H1 (cell line): ENCODE measurements at regions not wholly inside any gene's neighbourhood (a gene's known extent, or its start where the extent isn't known, plus 50 kb on each side); places are given as distances from the start of the nearest gene placed in this dataset.

Experiments
- CTCF ChIA-PET: fragments of 300-600 bp; sonication (Branson Sonifier 250); formaldehyde crosslinking; loops from one replicate; lab custom pipeline; 2021; ENCODE audit not compliant: partially characterized antibody; lab: Charles Lee
- POLR2A ChIA-PET: fragments of 300-600 bp; sonication (Branson Sonifier 250); formaldehyde crosslinking; loops from one replicate; lab custom pipeline; 2021; ENCODE audit warnings: inconsistent platforms; ENCODE audit not compliant: partially characterized antibody; lab: Charles Lee
- DNase-seq, 2 experiments: peaks; one replicate each; pipeline versions ENCODE4 v3.0.0 to v3.0.0-alpha.2; 2010 to 2022; ENCODE audit warnings: low spot score in 2 of 2, low read depth in 1 of 2, mixed read lengths in 1 of 2
- FAIRE-seq: peaks from 2 replicates; lab custom pipeline; 2011; peaks lifted over from hg19 to GRCh38; lab: Jason Lieb, UNC
- H2AFZ ChIP-seq: 2 replicates; pipeline ENCODE4 v1.8.1; 2012; ENCODE audit warnings: low read length, inconsistent platforms
- H2AK5ac ChIP-seq: 2 replicates; pipeline ENCODE4 v1.6.1; 2013; ENCODE audit warnings: low read depth, low read length
- H2BK120ac ChIP-seq: replicated peaks from 2 replicates; pipeline ENCODE3; 2013; ENCODE audit warnings: low read depth, low read length, inconsistent platforms
- H2BK12ac ChIP-seq: 2 replicates; pipeline ENCODE4 v1.6.1; 2013; ENCODE audit warnings: low read depth, low read length
- H2BK15ac ChIP-seq: 2 replicates; pipeline ENCODE4 v1.6.1; 2013; ENCODE audit warnings: low read length
- H2BK20ac ChIP-seq: 2 replicates; pipeline ENCODE4 v1.6.1; 2013; ENCODE audit warnings: low read length
- H2BK5ac ChIP-seq: 2 replicates; pipeline ENCODE4 v1.6.1; 2013; ENCODE audit warnings: low read depth, low read length
- H3K14ac ChIP-seq: 2 replicates; pipeline ENCODE4 v1.6.1; 2013; ENCODE audit warnings: inconsistent platforms; ENCODE audit not compliant: insufficient read length
- H3K18ac ChIP-seq: 2 replicates; pipeline ENCODE4 v1.6.1; 2013; ENCODE audit warnings: low read length; ENCODE audit errors: extremely low read depth
- H3K23ac ChIP-seq: 2 replicates; pipeline ENCODE4 v1.6.1; 2013; ENCODE audit warnings: inconsistent platforms; ENCODE audit not compliant: insufficient read length
- H3K23me2 ChIP-seq: 2 replicates; pipeline ENCODE4 v1.6.1; 2013; ENCODE audit warnings: low read depth, low read length
- H3K27ac ChIP-seq: 2 replicates; pipeline ENCODE4 v1.6.1; 2011; ENCODE audit warnings: low read depth, low read length, inconsistent platforms
- H3K27me3 ChIP-seq, 4 experiments: replicated peaks in 1 of 4; 1 replicate in 1 of 4; 2 replicates in 3 of 4; pipeline versions ENCODE4 v1.6.1 to v1.8.1; 2011 to 2013; ENCODE audit warnings: low read length in 3 of 4, mild to moderate bottlenecking in 3 of 4, inconsistent platforms in 2 of 4, mixed read lengths in 2 of 4, moderate library complexity in 1 of 4; ENCODE audit not compliant: control insufficient read depth in 3 of 4, insufficient read depth in 3 of 4; ENCODE audit errors: extremely low read depth in 1 of 4
- H3K36me3 ChIP-seq, 4 experiments: 2 replicates each; pipeline versions ENCODE4 v1.6.1 to v1.8.1; 2011 to 2013; ENCODE audit warnings: mild to moderate bottlenecking in 4 of 4, low read length in 3 of 4, moderate library complexity in 2 of 4, control low read depth in 1 of 4, inconsistent platforms in 1 of 4; ENCODE audit not compliant: insufficient read depth in 4 of 4, control insufficient read depth in 2 of 4
- H3K4ac ChIP-seq: replicated peaks from 2 replicates; pipeline ENCODE3; 2013; ENCODE audit warnings: low read length, low read depth, mixed read lengths, inconsistent platforms; ENCODE audit not compliant: insufficient read length
- H3K4me1 ChIP-seq, 4 experiments: replicated peaks in 1 of 4; 1 replicate in 1 of 4; 2 replicates in 3 of 4; pipeline versions ENCODE4 v1.6.1 to v1.8.1; 2011 to 2013; ENCODE audit warnings: low read length in 3 of 4, inconsistent platforms in 2 of 4, mixed read lengths in 1 of 4; ENCODE audit not compliant: insufficient read depth in 4 of 4, control insufficient read depth in 3 of 4
- H3K4me2 ChIP-seq, 2 experiments: 2 replicates each; pipeline versions ENCODE4 v1.6.1 to v1.8.1; 2011 to 2013; ENCODE audit warnings: low read depth in 2 of 2, low read length in 2 of 2, control low read depth in 1 of 2, inconsistent platforms in 1 of 2, mild to moderate bottlenecking in 1 of 2; ENCODE audit not compliant: insufficient read depth in 1 of 2
- H3K4me3 ChIP-seq, 4 experiments: fragments of 200-600, 300-600 bp in 1 of 4; sonication (generic), shearing (Covaris generic), sonication (Bioruptor Twin) in 1 of 4; 2 replicates each; pipeline versions ENCODE4 v1.5.1 to v1.8.1; 2011 to 2016; ENCODE audit warnings: low read length in 4 of 4, low read depth in 3 of 4, control low read depth in 2 of 4, inconsistent platforms in 2 of 4, mild to moderate bottlenecking in 2 of 4, mixed read lengths in 1 of 4, moderate library complexity in 1 of 4; ENCODE audit not compliant: insufficient read depth in 2 of 4; ENCODE audit errors: extremely low read depth in 1 of 4
- H3K56ac ChIP-seq: replicated peaks from 2 replicates; pipeline ENCODE3; 2013; ENCODE audit warnings: low read depth, mild to moderate bottlenecking, mixed read lengths, low read length, inconsistent platforms; ENCODE audit not compliant: insufficient read length
- H3K79me1 ChIP-seq: 2 replicates; pipeline ENCODE4 v1.6.1; 2013; ENCODE audit warnings: low read depth, low read length, control low read depth
- H3K79me2 ChIP-seq, 2 experiments: 2 replicates each; pipeline versions ENCODE4 v1.6.1 to v1.8.1; 2012 to 2013; ENCODE audit warnings: low read length in 2 of 2, mild to moderate bottlenecking in 2 of 2, inconsistent platforms in 1 of 2; ENCODE audit not compliant: insufficient read depth in 2 of 2, control insufficient read depth in 1 of 2
- H3K9ac ChIP-seq, 4 experiments: replicated peaks in 1 of 4; 1 replicate in 1 of 4; 2 replicates in 3 of 4; pipeline versions ENCODE4 v1.6.1 to v1.8.1; 2011 to 2013; ENCODE audit warnings: low read depth in 3 of 4, low read length in 3 of 4, control low read depth in 2 of 4, mild to moderate bottlenecking in 2 of 4, moderate library complexity in 2 of 4, inconsistent platforms in 1 of 4; ENCODE audit errors: extremely low read depth in 1 of 4
- H3K9me3 ChIP-seq, 2 experiments: 2 replicates each; pipeline versions ENCODE4 v1.6.1 to v1.8.1; 2012 to 2013; ENCODE audit warnings: mild to moderate bottlenecking in 2 of 2, moderate library complexity in 2 of 2, control low read depth in 1 of 2, inconsistent platforms in 1 of 2, low read depth in 1 of 2, low read length in 1 of 2, mixed read lengths in 1 of 2; ENCODE audit not compliant: insufficient read depth in 2 of 2
- H4K20me1 ChIP-seq, 2 experiments: replicated peaks in 1 of 2; 2 replicates each; pipeline versions ENCODE3 to v1.8.1; 2011 to 2013; ENCODE audit warnings: inconsistent platforms in 2 of 2, low read length in 2 of 2, mild to moderate bottlenecking in 1 of 2; ENCODE audit not compliant: insufficient read depth in 2 of 2, control insufficient read depth in 1 of 2
- H4K5ac ChIP-seq: 2 replicates; pipeline ENCODE4 v1.6.1; 2013; ENCODE audit warnings: low read length, low read depth, mixed read lengths, inconsistent platforms; ENCODE audit not compliant: insufficient read length
- H4K8ac ChIP-seq: 2 replicates; pipeline ENCODE4 v1.8.0; 2013; ENCODE audit warnings: mild to moderate bottlenecking, moderate library complexity, low read length, inconsistent platforms; ENCODE audit not compliant: insufficient read depth; ENCODE audit errors: extremely low read depth
- H4K91ac ChIP-seq: replicated peaks from 2 replicates; pipeline ENCODE3; 2013; ENCODE audit warnings: low read length, mixed read lengths, inconsistent platforms; ENCODE audit not compliant: insufficient read length
- CHD2 ChIP-seq: IDR thresholded peaks from 2 replicates; pipeline ENCODE4 v1.6.1; 2012; ENCODE audit warnings: low read length, improper control_type of control experiment
- CTBP2 ChIP-seq: IDR thresholded peaks from 2 replicates; pipeline ENCODE4 v1.7.0; 2011; ENCODE audit warnings: borderline replicate concordance, mild to moderate bottlenecking, moderate library complexity, mixed read lengths, low read length; ENCODE audit not compliant: insufficient read depth, insufficient read length
- CTCF ChIP-seq, 3 experiments: IDR thresholded peaks; 1 replicate in 2 of 3; 2 replicates in 1 of 3; pipeline versions ENCODE4 v1.5.1 to v1.6.1; 2011; ENCODE audit warnings: low read length in 3 of 3, mild to moderate bottlenecking in 3 of 3, inconsistent platforms in 2 of 3, low read depth in 1 of 3, moderate library complexity in 1 of 3; ENCODE audit not compliant: insufficient read depth in 1 of 3; ENCODE audit errors: control extremely low read depth in 1 of 3
- FOSL1 ChIP-seq: IDR thresholded peaks from 2 replicates; pipeline ENCODE4 v1.6.1; 2011; ENCODE audit warnings: mild to moderate bottlenecking, low read depth, low read length, moderate library complexity; ENCODE audit not compliant: insufficient read depth
- GABPA ChIP-seq: IDR thresholded peaks from 2 replicates; pipeline ENCODE4 v1.6.1; 2011; ENCODE audit warnings: mild to moderate bottlenecking, low read length, moderate library complexity, borderline replicate concordance; ENCODE audit not compliant: insufficient read depth
- KDM5A ChIP-seq: fragments of 200-600 bp; IDR thresholded peaks from 2 replicates; pipeline ENCODE4 v1.7.1; 2012; ENCODE audit warnings: mild to moderate bottlenecking, low read length, inconsistent platforms, mixed read lengths
- POLR2A ChIP-seq, 2 experiments: IDR thresholded peaks; 1 replicate in 1 of 2; 2 replicates in 1 of 2; pipeline ENCODE4 v1.6.1; 2011; ENCODE audit warnings: low read depth in 2 of 2, low read length in 2 of 2, mild to moderate bottlenecking in 2 of 2; ENCODE audit errors: control extremely low read depth in 1 of 2
- RNF2 ChIP-seq: fragments of 200-900, 300-1000 bp; sonication (generic); IDR thresholded peaks from 2 replicates; pipeline ENCODE4 v1.7.1; 2016; ENCODE audit warnings: borderline replicate concordance, low read depth, mild to moderate bottlenecking, antibody characterized with exemption, low read length; ENCODE audit not compliant: poor library complexity, severe bottlenecking; ENCODE audit errors: missing control alignments
- RXRA ChIP-seq: IDR thresholded peaks from 2 replicates; pipeline ENCODE4 v1.6.1; 2011; ENCODE audit warnings: low read depth, mild to moderate bottlenecking, low read length, moderate library complexity; ENCODE audit not compliant: insufficient read depth
- SP1 ChIP-seq: IDR thresholded peaks from 2 replicates; pipeline ENCODE4 v1.6.1; 2011; ENCODE audit warnings: low read depth, low read length
- TAF1 ChIP-seq: IDR thresholded peaks from 2 replicates; pipeline ENCODE4 v1.6.1; 2011; ENCODE audit warnings: mild to moderate bottlenecking, low read depth, low read length
- ZNF274 ChIP-seq: IDR thresholded peaks from 2 replicates; pipeline ENCODE4 v1.7.0; 2012; ENCODE audit warnings: low read length, borderline replicate concordance; ENCODE audit errors: extremely low read depth
- WGBS, 2 experiments: shearing (Covaris generic) in 1 of 2; methylation state at CpG; one replicate each; pipeline versions ENCODE4 v1.1.6 to v1.1.7; 2013 to 2015; ENCODE audit warnings: low lambda C conversion rate in 2 of 2, mixed read lengths in 2 of 2, inconsistent platforms in 1 of 2, low coverage in 1 of 2, missing lambda C conversion rate in 1 of 2; ENCODE audit not compliant: insufficient replicate concordance in 2 of 2, insufficient coverage in 1 of 2, insufficient read length in 1 of 2; ENCODE audit errors: extremely low coverage in 1 of 2, missing lambda C conversion rate in 1 of 2; 5-methylcytosine and 5-hydroxymethylcytosine counted together

GRCh38 chr6:74319292-74319691 lies 623.3 kb downstream of the CD109 start:
- Histone ChIP-seq H3K79me1 (no peaks in the 10 kb centered on the region), H3K14ac (no peak overlapping the region), H2BK120ac (no peak overlapping the region), H3K79me2 (no peaks in the 10 kb centered on the region), H3K9me3 (0 out of 4 replicates have a peak, but pooled peaks cover 0 to 1% of the 10 kb centered on the region in 2 experiments), H3K9ac (no peak overlapping the region), H2AFZ (no peak overlapping the region), H2BK20ac (no peak overlapping the region), H3K18ac (no peak overlapping the region), H3K4ac (no peak overlapping the region), H2BK12ac (no peak overlapping the region), H2AK5ac (no peak overlapping the region), H3K23me2 (0 out of 2 replicates have a peak, but pooled peaks cover 2% of the 10 kb centered on the region), H4K20me1 (no peaks in the 10 kb centered on the region), H3K56ac (no peak overlapping the region), H4K91ac (no peak overlapping the region), H3K23ac (no peak overlapping the region), H3K36me3 (no peaks in the 10 kb centered on the region), H3K4me1 (no peaks in the 10 kb centered on the region; a peak in 1 of 7 replicates), H3K4me2 (no peak overlapping the region), H3K4me3 (no peak overlapping the region), H4K5ac (no peak overlapping the region), H3K27ac (no peak overlapping the region), H4K8ac (no peak overlapping the region), H3K27me3 (no peaks in the 10 kb centered on the region), H2BK5ac (no peak overlapping the region), H2BK15ac (no peak overlapping the region)
- no peak for DNase-seq
- POLR2A ChIA-PET, result no interaction called here
- CTCF ChIA-PET, result interaction anchor here (0.9 to 1.0 kb wide), 3 partner anchors 228 to 889 kb away, joined by 3 read pairs; no protein-coding TSS in a partner anchor
- peak; percentile 58 for FAIRE-seq
- 80% methylated on average over 2 of the region's 2 CpGs; no CpG with 5 or more reads in 1 of the 2 experiments for WGBS, 2 experiments
- TF ChIP-seq CHD2 (no peak), KDM5A (no peak), POLR2A (IDR thresholded peaks at IDR 0.05; ENCODE audit: control extremely low read depth in 1 of 2, low read depth in 2 of 2, low read length in 2 of 2) (no peak), SP1 (no peak), CTCF (IDR thresholded peaks at IDR 0.05; ENCODE audit: control extremely low read depth in 1 of 3, insufficient read depth in 1 of 3, low read depth in 1 of 3, low read length in 3 of 3) (no peak), TAF1 (no peak), FOSL1 (no peak), CTBP2 (no peak), RXRA (no peak), ZNF274 (no peak), RNF2 (no peak), GABPA (no peak)
